Activated CD8-positive, alpha-beta T cell treated with anti-CD3 and anti-CD28 coated beads for 36 hours (primary cell): ENCODE measurements at regions not wholly inside any gene's neighbourhood (a gene's known extent, or its start where the extent isn't known, plus 50 kb on each side); places are given as distances from the start of the nearest gene placed in this dataset.
A peak's percentile ranks its signal among the peaks of the same experiment; 100 is the strongest.

Experiments used
- ATAC-seq: fragments of 200-7000 bp; cut with Tn5 transposase; one replicate; pipeline ENCODE4 v1.10.0; 2021; ENCODE audit warnings: mild to moderate bottlenecking, moderate library complexity
- CTCF ChIA-PET: fragments of 350-600 bp; sonication (Branson Sonifier 250); formaldehyde crosslinking; loops from one replicate; lab custom pipeline; 2021; ENCODE audit warnings: antibody characterized with exemption; lab: Charles Lee
- POLR2A ChIA-PET: fragments of 350-600 bp; sonication (Branson Sonifier 250); formaldehyde crosslinking; loops from one replicate; lab custom pipeline; 2021; ENCODE audit warnings: antibody characterized with exemption; lab: Charles Lee
- DNase-seq: peaks from one replicate; pipeline ENCODE4 v3.0.0-alpha.2; 2020
- H3K27ac Mint-ChIP-seq: one replicate; pipeline ENCODE4 v1.8.0; 2021; ENCODE audit warnings: mild to moderate bottlenecking, mixed read lengths
- H3K27me3 Mint-ChIP-seq: one replicate; pipeline ENCODE4 v1.8.0; 2021; ENCODE audit warnings: mixed read lengths
- H3K36me3 Mint-ChIP-seq: one replicate; pipeline ENCODE4 v1.8.0; 2021; ENCODE audit warnings: low read depth, mixed read lengths
- H3K4me1 Mint-ChIP-seq: one replicate; pipeline ENCODE4 v1.8.0; 2021; ENCODE audit warnings: low read depth, mixed read lengths
- H3K4me3 Mint-ChIP-seq: one replicate; pipeline ENCODE4 v1.8.0; 2021; ENCODE audit warnings: mild to moderate bottlenecking, moderate library complexity, mixed read lengths
- H3K9me3 Mint-ChIP-seq: one replicate; pipeline ENCODE4 v1.8.0; 2021; ENCODE audit warnings: mixed read lengths
- CTCF ChIP-seq: fragments of 200-600 bp; IDR thresholded peaks from one replicate; pipeline ENCODE4 v1.8.0; 2022; ENCODE audit warnings: antibody characterized with exemption, mild to moderate bottlenecking
- intact Hi-C: fragments of 100-400 bp; cut with micrococcal nuclease; formaldehyde crosslinking; loops from one replicate; pipeline ENCODE4 v1.10.0; 2022

DNA sequence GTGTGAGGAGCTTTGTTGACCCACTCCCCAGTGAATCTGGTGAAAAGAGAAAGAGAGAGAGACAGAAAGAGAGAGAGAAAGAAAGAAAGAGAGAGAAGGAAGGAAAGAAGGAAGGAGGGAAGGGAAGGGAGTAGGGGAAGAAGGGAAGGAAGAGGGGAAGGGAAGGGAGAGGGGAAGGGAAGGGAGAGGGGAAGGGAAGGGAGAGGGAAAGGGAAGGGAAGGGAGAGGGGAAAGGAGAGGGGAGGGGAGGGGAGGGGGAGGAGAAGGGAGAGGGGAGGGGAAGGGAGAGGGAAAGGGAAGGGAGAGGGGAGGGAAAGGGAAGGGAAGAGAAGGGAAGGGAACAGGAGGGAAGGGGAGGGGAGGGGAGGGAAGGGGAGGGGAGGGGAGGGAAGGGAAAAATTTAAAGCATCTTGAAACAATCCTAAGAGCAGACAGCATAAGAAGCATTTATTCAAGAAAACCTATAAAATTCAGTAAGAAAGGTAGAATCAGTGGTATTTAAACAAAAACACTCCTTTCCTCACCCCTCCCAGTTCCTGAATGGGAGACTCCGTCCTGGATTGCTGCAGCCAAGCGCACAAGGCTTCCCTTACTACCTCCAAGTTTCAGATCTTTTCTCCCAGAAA lies 846.2 kb upstream of the POM121L12 start:
- ChIA-PET POLR2A (no interaction called here), CTCF (no interaction called here)
- Mint-ChIP-seq H3K36me3 (no peaks in the 10 kb centered on the region), H3K27ac (no peak overlapping the region), H3K27me3 (no peaks in the 10 kb centered on the region), H3K9me3 (peaks cover 5% of the 10 kb centered on the region), H3K4me1 (no peaks in the 10 kb centered on the region), H3K4me3 (no peak overlapping the region)
- DNase-seq (no peak), ATAC-seq (no peak)
- intact Hi-C loops = no loop called here
- TF ChIP-seq CTCF = no peak

- no peaks in the 10 kb centered on the region for H3K36me3 Mint-ChIP-seq
- POLR2A ChIA-PET = no interaction called here
- H3K27ac Mint-ChIP-seq = no peak overlapping the region
Observed at GRCh38 chr7:52184006-52184703, 851.3 kb upstream of the POM121L12 start.

DNA sequence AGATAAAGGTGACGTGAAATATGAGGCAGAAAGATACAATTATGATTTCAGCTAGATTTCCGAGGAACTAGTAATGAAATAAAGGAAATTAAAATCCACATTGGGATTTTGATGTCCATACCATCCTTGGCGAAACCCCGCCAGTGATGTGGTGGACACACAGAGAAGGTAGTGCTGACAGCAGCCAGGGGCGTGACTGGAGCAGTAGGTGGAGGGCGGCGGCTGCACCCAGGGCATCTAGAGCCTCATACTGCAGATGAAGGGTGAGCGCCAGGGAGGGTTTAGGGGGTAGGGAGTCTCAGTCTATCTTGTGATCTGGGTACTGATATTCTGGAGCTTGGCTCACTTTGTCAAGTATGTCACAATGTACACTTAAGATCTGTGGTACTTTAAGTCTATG lies 855.5 kb upstream of the POM121L12 start:
- no peaks in the 10 kb centered on the region for H3K27me3 Mint-ChIP-seq
- ChIA-PET POLR2A (no interaction called here), CTCF (interaction anchor here (0.8 kb wide), 1 partner anchor 11 kb away, joined by 3 read pairs; no protein-coding TSS in a partner anchor)
- peaks cover 5% of the 10 kb centered on the region for H3K9me3 Mint-ChIP-seq
- no peaks in the 10 kb centered on the region for H3K4me1 Mint-ChIP-seq
- TF ChIP-seq CTCF = no peak
- no peak overlapping the region for H3K4me3 Mint-ChIP-seq
- H3K27ac Mint-ChIP-seq = no peak overlapping the region
- DNase-seq (no peak), ATAC-seq (no peak)
- no peaks in the 10 kb centered on the region for H3K36me3 Mint-ChIP-seq
- intact Hi-C loops = no loop called here

More at GRCh38 chr7:52184006-52184703, 851.3 kb upstream of the POM121L12 start:
- H3K4me1 Mint-ChIP-seq = no peaks in the 10 kb centered on the region
- DNase-seq = no peak
- peaks cover 4% of the 10 kb centered on the region for H3K9me3 Mint-ChIP-seq
- ATAC-seq = no peak
- no peaks in the 10 kb centered on the region for H3K27me3 Mint-ChIP-seq
- CTCF ChIA-PET = no interaction called here
- H3K4me3 Mint-ChIP-seq = no peak overlapping the region
- TF ChIP-seq CTCF = no peak
- intact Hi-C loops = no loop called here

DNA sequence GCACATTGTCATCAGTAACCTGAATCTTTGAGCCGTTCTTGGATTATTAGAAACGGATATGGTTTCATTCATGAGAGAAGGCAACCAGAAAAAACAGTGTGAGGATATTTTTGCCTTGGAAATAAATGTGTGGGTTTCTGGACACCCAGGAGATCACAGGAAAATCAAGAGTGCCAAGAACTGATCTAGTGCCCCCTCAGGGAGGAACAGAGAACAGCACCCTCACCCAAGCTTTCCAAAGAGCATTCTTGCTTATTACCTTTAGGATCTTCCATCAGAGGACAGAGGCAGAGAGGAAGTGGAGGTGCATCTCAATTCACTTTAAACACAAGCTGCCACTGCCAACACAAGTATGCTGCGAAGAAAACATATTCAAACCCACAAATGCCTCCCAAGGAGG lies 851.5 kb upstream of the COBL start:
- Mint-ChIP-seq H3K27ac (no peak overlapping the region), H3K9me3 (peaks cover 2% of the 10 kb centered on the region), H3K4me3 (no peak overlapping the region), H3K36me3 (no peaks in the 10 kb centered on the region), H3K27me3 (no peaks in the 10 kb centered on the region), H3K4me1 (no peaks in the 10 kb centered on the region)
- no peak for DNase-seq
- intact Hi-C loops = no loop called here
- CTCF ChIA-PET = interaction anchor here (0.5 to 1.6 kb wide), 3 partner anchors 12 to 1171 kb away, joined by 3 read pairs; no protein-coding TSS in a partner anchor
- TF ChIP-seq CTCF = peak; percentile 20
- POLR2A ChIA-PET = no interaction called here
- ATAC-seq = no peak

DNA sequence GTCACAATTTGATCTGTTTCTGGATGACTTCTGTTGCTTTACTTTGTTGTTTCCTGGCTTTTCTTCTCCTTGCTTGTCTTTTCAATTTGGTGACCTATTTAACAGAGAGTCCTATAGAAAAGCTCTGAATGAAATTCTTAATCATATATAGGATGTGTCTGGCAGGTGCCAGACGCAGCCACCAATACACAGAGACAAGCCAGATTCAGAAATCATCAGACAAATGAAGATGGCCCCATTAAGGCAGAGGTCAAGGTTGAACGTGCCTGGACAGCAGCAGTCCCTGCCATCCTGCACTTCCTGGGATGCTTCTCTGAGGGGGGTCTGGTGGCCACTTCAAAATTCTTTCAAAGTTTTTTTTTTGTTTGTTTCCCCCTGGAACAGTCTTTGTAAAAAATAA lies 846.7 kb upstream of the COBL start:
- Mint-ChIP-seq H3K9me3 (peaks cover 3% of the 10 kb centered on the region), H3K36me3 (no peaks in the 10 kb centered on the region), H3K4me3 (no peak overlapping the region), H3K27ac (no peak overlapping the region), H3K27me3 (no peaks in the 10 kb centered on the region), H3K4me1 (no peaks in the 10 kb centered on the region)
- ATAC-seq (no peak), DNase-seq (no peak)
- no peak for TF ChIP-seq CTCF
- CTCF ChIA-PET = no interaction called here
- intact Hi-C loops = no loop called here
- POLR2A ChIA-PET = no interaction called here
